Neuronal stem cell (in vitro differentiated cells): ENCODE measurements at regions not wholly inside any gene's neighbourhood (a gene's known extent, or its start where the extent isn't known, plus 50 kb on each side); places are given as distances from the start of the nearest gene placed in this dataset.

Experiments used
- DNase-seq: peaks from one replicate; pipeline ENCODE4 v3.0.0-alpha.2; 2013; ENCODE audit warnings: low spot score
- H2AFZ ChIP-seq: one replicate; pipeline ENCODE4 v1.6.1; 2013; ENCODE audit warnings: mild to moderate bottlenecking, low read length, inconsistent platforms
- H2AK5ac ChIP-seq: 2 replicates; pipeline ENCODE4 v1.6.1; 2013; ENCODE audit warnings: low read depth, mild to moderate bottlenecking, inconsistent platforms, low read length, moderate library complexity, mixed read lengths
- H2BK120ac ChIP-seq: 2 replicates; pipeline ENCODE4 v1.6.1; 2013; ENCODE audit warnings: low read depth, mild to moderate bottlenecking, inconsistent platforms, low read length, moderate library complexity, mixed read lengths
- H2BK12ac ChIP-seq: one replicate; pipeline ENCODE4 v1.6.1; 2013; ENCODE audit warnings: low read length, inconsistent platforms
- H2BK15ac ChIP-seq: 2 replicates; pipeline ENCODE4 v1.6.1; 2013; ENCODE audit warnings: mild to moderate bottlenecking, low read length, inconsistent platforms, mixed read lengths
- H2BK5ac ChIP-seq: one replicate; pipeline ENCODE4 v1.6.1; 2013; ENCODE audit warnings: inconsistent platforms, mild to moderate bottlenecking, low read length, moderate library complexity
- H3K14ac ChIP-seq: one replicate; pipeline ENCODE4 v1.6.1; 2013; ENCODE audit warnings: low read length, inconsistent platforms
- H3K18ac ChIP-seq: 2 replicates; pipeline ENCODE4 v1.6.1; 2013; ENCODE audit warnings: low read length, inconsistent platforms
- H3K23ac ChIP-seq: 2 replicates; pipeline ENCODE4 v1.6.1; 2013; ENCODE audit warnings: low read depth, mild to moderate bottlenecking, mixed read lengths, low read length, inconsistent platforms; ENCODE audit not compliant: poor library complexity
- H3K27ac ChIP-seq: replicated peaks from 3 replicates; pipeline ENCODE4 v1.5.1; 2013; ENCODE audit warnings: low read length, inconsistent platforms
- H3K27me3 ChIP-seq, 3 experiments: 2 replicates each; pipeline ENCODE4 v1.6.1; 2013; ENCODE audit warnings: low read length in 3 of 3, mild to moderate bottlenecking in 2 of 3, inconsistent platforms in 1 of 3, low read depth in 1 of 3, mixed read lengths in 1 of 3, moderate library complexity in 1 of 3; ENCODE audit not compliant: control insufficient read depth in 3 of 3, insufficient read depth in 3 of 3
- H3K36me3 ChIP-seq, 2 donors: replicated peaks in 1 of 2; 2 replicates each; pipeline ENCODE4 v1.6.1; 2013; ENCODE audit warnings: low read length in 2 of 2; ENCODE audit not compliant: control insufficient read depth in 2 of 2, insufficient read depth in 2 of 2
- H3K4ac ChIP-seq: 2 replicates; pipeline ENCODE4 v1.6.1; 2013; ENCODE audit warnings: inconsistent platforms, mild to moderate bottlenecking, low read length, moderate library complexity
- H3K4me1 ChIP-seq, 2 donors: 1 replicate in 1 of 2; 2 replicates in 1 of 2; pipeline ENCODE4 v1.6.1; 2013; ENCODE audit warnings: low read length in 2 of 2, low read depth in 1 of 2; ENCODE audit not compliant: control insufficient read depth in 2 of 2, insufficient read depth in 1 of 2
- H3K4me2 ChIP-seq: one replicate; pipeline ENCODE4 v1.6.1; 2013; ENCODE audit warnings: mild to moderate bottlenecking, low read length, inconsistent platforms; ENCODE audit not compliant: insufficient read depth, poor library complexity, severe bottlenecking
- H3K4me3 ChIP-seq, 2 donors: 2 replicates each; pipeline ENCODE4 v1.5.1; 2013; ENCODE audit warnings: low read length in 2 of 2, mild to moderate bottlenecking in 2 of 2, inconsistent platforms in 1 of 2, moderate library complexity in 1 of 2
- H3K79me1 ChIP-seq: one replicate; pipeline ENCODE4 v1.6.1; 2013; ENCODE audit warnings: low read depth, mild to moderate bottlenecking, inconsistent platforms, low read length, moderate library complexity
- H3K9ac ChIP-seq: one replicate; pipeline ENCODE4 v1.6.1; 2013; ENCODE audit warnings: mild to moderate bottlenecking, low read depth, low read length, inconsistent platforms; ENCODE audit not compliant: poor library complexity
- H3K9me3 ChIP-seq, 2 donors: replicated peaks in 1 of 2; 2 replicates each; pipeline versions ENCODE3 to v1.6.1; 2013; ENCODE audit warnings: low read length in 2 of 2, mild to moderate bottlenecking in 2 of 2, inconsistent platforms in 1 of 2, low read depth in 1 of 2, mixed read lengths in 1 of 2, moderate library complexity in 1 of 2; ENCODE audit not compliant: control insufficient read depth in 2 of 2, insufficient read depth in 1 of 2
- H4K8ac ChIP-seq: one replicate; pipeline ENCODE4 v1.6.1; 2013; ENCODE audit warnings: low read depth, mild to moderate bottlenecking, inconsistent platforms, low read length, moderate library complexity
- H4K91ac ChIP-seq: one replicate; pipeline ENCODE4 v1.6.1; 2013; ENCODE audit warnings: low read length, low read depth, mild to moderate bottlenecking, inconsistent platforms; ENCODE audit not compliant: poor library complexity
- WGBS, 2 donors: extraction: QIAGEN DNeasy Blood & Tissue Kit; methylation state at CpG; one replicate each; pipeline ENCODE4 v1.1.7; 2013; ENCODE audit warnings: missing lambda C conversion rate in 2 of 2, mixed read lengths in 1 of 2; ENCODE audit not compliant: insufficient read length in 2 of 2, insufficient replicate concordance in 1 of 2; ENCODE audit errors: extremely low coverage in 2 of 2; 5-methylcytosine and 5-hydroxymethylcytosine counted together

- H3K4me2 ChIP-seq: no peak overlapping the region
- no peak overlapping the region for H3K14ac ChIP-seq
- H2BK15ac ChIP-seq: no peak overlapping the region
- no peaks in the 10 kb centered on the region for H3K9me3 ChIP-seq
- H3K27ac ChIP-seq: no peak overlapping the region
- no peak overlapping the region for H4K91ac ChIP-seq
- H3K4ac ChIP-seq: no peak overlapping the region
- no peak overlapping the region for H2BK5ac ChIP-seq
- no peak overlapping the region for H3K4me3 ChIP-seq
- DNase-seq: no peak
- H2BK12ac ChIP-seq: no peak overlapping the region
- no peaks in the 10 kb centered on the region for H3K36me3 ChIP-seq
- no peak overlapping the region for H3K23ac ChIP-seq
- no peak overlapping the region for H4K8ac ChIP-seq
- H3K79me1 ChIP-seq: no peaks in the 10 kb centered on the region
- no peak overlapping the region for H2AFZ ChIP-seq
- no peak overlapping the region for H2BK120ac ChIP-seq
- H3K4me1 ChIP-seq: no peaks in the 10 kb centered on the region
- no peak overlapping the region for H2AK5ac ChIP-seq
- H3K9ac ChIP-seq: no peak overlapping the region
- H3K18ac ChIP-seq: no peak overlapping the region
- no peaks in the 10 kb centered on the region for H3K27me3 ChIP-seq
These were observed 244.0 kb downstream of the TMA16 start for GRCh38 chr4:163738521-163738920.

- peaks cover 0 to 2% of the 10 kb centered on the region in 2 donors for H3K9me3 ChIP-seq
- no peak overlapping the region for H4K8ac ChIP-seq
- no peak overlapping the region for H3K27ac ChIP-seq
- H3K14ac ChIP-seq: no peak overlapping the region
- H4K91ac ChIP-seq: no peak overlapping the region
- no peaks in the 10 kb centered on the region for H3K79me1 ChIP-seq
- no peak overlapping the region for H2BK120ac ChIP-seq
- no peak overlapping the region for H2BK5ac ChIP-seq
- no peak overlapping the region for H3K18ac ChIP-seq
- no peak overlapping the region for H3K9ac ChIP-seq
- H3K27me3 ChIP-seq: no peaks in the 10 kb centered on the region
- H3K4ac ChIP-seq: no peak overlapping the region
- H3K23ac ChIP-seq: no peak overlapping the region
- no peak overlapping the region for H2AK5ac ChIP-seq
- H2BK15ac ChIP-seq: no peak overlapping the region
- no peak overlapping the region for H2AFZ ChIP-seq
- H2BK12ac ChIP-seq: no peak overlapping the region
- no peak overlapping the region for H3K4me3 ChIP-seq
- no CpG with 5 or more reads among the region's 4 CpGs for WGBS, 2 donors
- H3K4me1 ChIP-seq: no peaks in the 10 kb centered on the region
- no peaks in the 10 kb centered on the region for H3K36me3 ChIP-seq
- DNase-seq: no peak
- H3K4me2 ChIP-seq: no peak overlapping the region
These were observed 250.4 kb downstream of the TMA16 start for GRCh38 chr4:163744861-163745260.

- no peak overlapping the region for H3K14ac ChIP-seq
- DNase-seq: no peak
- no peak overlapping the region for H3K4ac ChIP-seq
- H3K9me3 ChIP-seq: peaks cover 0 to 2% of the 10 kb centered on the region in 2 donors
- H3K4me3 ChIP-seq: no peak overlapping the region
- H2AFZ ChIP-seq: no peak overlapping the region
- H4K91ac ChIP-seq: no peak overlapping the region
- WGBS, 2 donors: no CpG with 5 or more reads among the region's 5 CpGs
- H2AK5ac ChIP-seq: no peak overlapping the region
- no peak overlapping the region for H4K8ac ChIP-seq
- H2BK15ac ChIP-seq: no peak overlapping the region
- no peaks in the 10 kb centered on the region for H3K27me3 ChIP-seq
- no peak overlapping the region for H2BK12ac ChIP-seq
- H3K18ac ChIP-seq: no peak overlapping the region
- no peaks in the 10 kb centered on the region for H3K36me3 ChIP-seq
- H2BK120ac ChIP-seq: no peak overlapping the region
- no peak overlapping the region for H3K4me2 ChIP-seq
- H3K4me1 ChIP-seq: no peaks in the 10 kb centered on the region
- H3K27ac ChIP-seq: no peak overlapping the region
- no peak overlapping the region for H3K9ac ChIP-seq
- H3K23ac ChIP-seq: no peak overlapping the region
- H3K79me1 ChIP-seq: no peaks in the 10 kb centered on the region
- H2BK5ac ChIP-seq: no peak overlapping the region
These were observed 252.8 kb downstream of the TMA16 start for GRCh38 chr4:163747293-163747692.

- DNase-seq: no peak
- Histone ChIP-seq H4K91ac (no peak overlapping the region), H3K14ac (no peak overlapping the region), H3K27ac (no peak overlapping the region), H3K36me3 (no peaks in the 10 kb centered on the region), H3K27me3 (no peaks in the 10 kb centered on the region), H3K23ac (no peak overlapping the region), H3K9me3 (peaks cover 0 to 2% of the 10 kb centered on the region in 2 donors), H3K18ac (no peak overlapping the region), H2BK12ac (no peak overlapping the region), H3K4me1 (no peaks in the 10 kb centered on the region), H3K4ac (no peak overlapping the region), H2AK5ac (no peak overlapping the region), H2BK120ac (no peak overlapping the region), H4K8ac (no peak overlapping the region), H3K9ac (no peak overlapping the region), H2BK15ac (no peak overlapping the region), H2BK5ac (no peak overlapping the region), H2AFZ (no peak overlapping the region), H3K4me2 (no peak overlapping the region), H3K4me3 (no peak overlapping the region), H3K79me1 (no peaks in the 10 kb centered on the region)
- WGBS, 2 donors: no CpG with 5 or more reads among the region's 3 CpGs
These were observed 253.4 kb downstream of the TMA16 start for GRCh38 chr4:163747886-163748285.
